Right ventricle myocardium superior (tissue), 1 donor: ENCODE measurements at regions not wholly inside any gene's neighbourhood (a gene's known extent, or its start where the extent isn't known, plus 50 kb on each side); places are given as distances from the start of the nearest gene placed in this dataset.
"Not testable (repeated sequence)": the region's sequence is repeated elsewhere in the genome, so short reads cannot be mapped to it uniquely, and the experiment has no call there.

Source experiments
- ATAC-seq: fragments of 200-7000 bp; cut with Tn5 transposase; one replicate; pipeline ENCODE4 v1.9.1; 2020; ENCODE audit warnings: mild to moderate bottlenecking; ENCODE audit not compliant: poor library complexity
- DNase-seq: peaks from one replicate; pipeline ENCODE4 v3.0.0-alpha.2; 2020
- intact Hi-C: fragments of 100-400 bp; cut with DNase I; formaldehyde crosslinking; loops from one replicate; pipeline ENCODE4 v1.11.2; 2022
- donor health status: DM: no; HTN: yes; CAD: no; lungs with severe emphysema.

DNA sequence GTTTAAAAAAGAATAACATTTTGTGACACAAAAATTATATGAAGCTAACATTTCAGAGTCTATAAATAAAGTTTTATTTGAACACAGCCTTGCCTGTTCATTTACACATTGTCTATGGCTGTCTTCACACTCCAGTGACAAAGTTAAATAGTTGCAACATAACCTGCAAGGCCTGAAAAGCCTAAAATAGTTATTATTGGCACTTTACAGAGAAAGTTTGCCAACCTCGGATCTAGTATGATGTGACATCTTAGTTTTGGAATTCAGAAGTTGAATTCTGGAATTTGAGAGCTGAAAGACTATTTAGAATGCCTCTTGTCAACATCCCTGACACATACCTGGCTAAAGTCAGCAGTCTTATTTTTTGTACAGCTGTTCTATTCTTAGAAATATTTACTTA lies 68.3 kb downstream of the DYRK2 start:
- no peak for DNase-seq
- intact Hi-C loops, result no loop called here
- ATAC-seq, result peak; percentile 55

DNA sequence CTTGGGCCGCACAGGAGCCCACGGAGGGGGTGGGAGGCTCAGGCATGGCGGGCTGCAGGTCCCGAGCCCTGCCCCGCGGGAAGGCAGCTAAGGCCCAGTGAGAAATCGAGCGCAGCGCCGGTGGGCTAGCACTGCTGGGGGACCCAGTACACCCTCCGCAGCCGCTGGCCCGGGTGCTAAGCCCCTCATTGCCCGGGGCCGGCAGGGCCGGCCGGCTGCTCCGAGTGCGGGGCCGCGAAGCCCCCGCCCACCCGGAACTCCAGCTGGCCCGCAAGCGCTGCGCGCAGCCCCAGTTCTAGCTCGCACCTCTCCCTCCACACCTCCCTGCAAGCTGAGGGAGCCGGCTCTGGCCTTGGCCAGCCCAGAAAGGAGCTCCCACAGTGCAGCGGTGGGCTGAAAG lies 70.8 kb downstream of the DYRK2 start:
- DNase-seq, intact Hi-C loops, ATAC-seq: not testable (repeated sequence)

DNA sequence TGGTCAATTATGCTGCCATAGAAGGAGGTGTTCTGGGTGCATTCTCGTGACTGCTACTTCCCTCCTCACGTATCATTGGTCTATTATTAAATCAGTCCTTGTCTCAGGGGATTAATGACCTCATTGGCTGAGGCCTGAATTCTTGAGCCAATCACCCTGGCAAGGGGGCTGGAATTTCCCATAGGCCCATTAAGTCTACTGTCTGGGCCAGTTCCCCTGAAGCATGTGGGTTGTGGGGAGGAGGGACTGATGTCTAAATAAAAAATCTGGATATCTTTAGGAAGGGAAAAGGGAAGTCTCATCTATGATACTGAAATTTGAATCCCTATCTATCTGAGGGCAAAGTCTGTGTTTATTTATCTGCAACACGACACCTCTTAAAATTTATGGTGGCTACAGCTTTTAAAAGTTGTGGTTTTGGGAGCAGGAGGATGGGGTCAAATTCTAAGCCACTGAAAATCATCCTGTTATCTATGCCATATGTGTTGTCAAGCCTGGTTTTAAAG lies 71.9 kb downstream of the DYRK2 start:
- ATAC-seq, result peak; percentile 63
- no peak for DNase-seq
- intact Hi-C loops, result loop anchor here (5.0 kb wide), 1 partner anchor 68 kb away; no protein-coding TSS in a partner anchor

DNA sequence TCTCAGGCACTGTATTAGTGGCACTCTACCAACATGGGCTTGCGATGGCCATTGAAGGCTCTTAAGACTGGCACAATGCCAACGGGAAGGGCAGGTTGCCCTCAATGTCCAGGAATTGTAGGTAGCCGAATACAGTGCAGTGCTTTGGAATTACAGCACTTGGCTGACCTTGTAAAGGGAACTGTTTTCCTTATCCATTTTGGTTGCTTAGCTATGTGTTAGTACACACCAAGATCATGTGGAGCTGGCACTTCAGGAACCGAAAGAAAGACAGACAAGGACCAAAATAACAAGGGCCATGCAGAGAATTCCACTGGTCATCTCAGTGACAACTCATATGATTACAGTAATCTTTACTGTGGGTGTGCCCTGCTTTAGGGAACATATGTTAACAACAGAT lies 72.7 kb downstream of the DYRK2 start:
- peak; percentile 60 for DNase-seq
- intact Hi-C loops, result loop anchor here (5.0 kb wide), 1 partner anchor 69 kb away; no protein-coding TSS in a partner anchor

DNA sequence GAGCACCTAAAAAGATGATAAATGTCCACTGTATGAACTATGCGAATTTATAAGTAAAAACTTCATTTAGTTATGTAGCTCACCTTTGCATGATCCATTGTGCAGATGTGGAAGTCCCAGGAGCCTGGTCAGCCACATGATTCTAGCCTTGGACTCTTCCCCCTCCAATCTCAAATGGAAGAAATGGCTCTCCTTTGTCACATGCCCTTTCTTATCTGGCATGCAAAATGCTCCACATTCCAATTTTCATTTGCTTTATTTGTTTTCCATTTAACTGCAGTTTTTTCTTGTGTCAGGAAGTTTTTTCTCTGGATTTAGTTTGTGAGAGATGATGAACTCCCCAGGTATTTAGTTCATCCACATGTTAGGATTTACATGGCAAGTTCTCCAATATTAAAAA lies 73.8 kb downstream of the DYRK2 start:
- DNase-seq, result no peak
- intact Hi-C loops, result loop anchor here (5.0 kb wide), 1 partner anchor 70 kb away; no protein-coding TSS in a partner anchor

More for the DNA sequence above, 72.7 kb downstream of the DYRK2 start:
- peak; percentile 93 for ATAC-seq

DNA sequence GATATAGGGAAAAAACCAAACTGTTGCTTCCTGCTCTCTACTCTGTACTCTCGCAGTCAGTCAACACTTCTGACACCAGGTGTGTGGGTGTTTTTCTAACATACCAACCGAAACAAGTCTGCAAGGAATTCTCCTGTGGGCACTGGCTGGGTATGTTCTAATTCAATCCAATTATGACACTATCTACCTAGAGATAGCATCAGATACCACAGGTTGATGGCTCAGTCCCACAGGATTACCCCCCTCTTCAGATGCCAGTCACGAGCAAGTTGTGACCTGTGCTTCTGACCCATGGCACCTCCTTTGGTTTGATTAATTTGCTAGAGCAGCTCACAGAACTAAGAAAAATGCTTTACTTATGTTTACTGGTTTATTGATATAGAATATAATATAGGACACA lies 78.3 kb downstream of the DYRK2 start:
- DNase-seq (no peak), ATAC-seq (no peak)
- intact Hi-C loops, result no loop called here

More for the DNA sequence above, 73.8 kb downstream of the DYRK2 start:
- no peak for ATAC-seq

DNA sequence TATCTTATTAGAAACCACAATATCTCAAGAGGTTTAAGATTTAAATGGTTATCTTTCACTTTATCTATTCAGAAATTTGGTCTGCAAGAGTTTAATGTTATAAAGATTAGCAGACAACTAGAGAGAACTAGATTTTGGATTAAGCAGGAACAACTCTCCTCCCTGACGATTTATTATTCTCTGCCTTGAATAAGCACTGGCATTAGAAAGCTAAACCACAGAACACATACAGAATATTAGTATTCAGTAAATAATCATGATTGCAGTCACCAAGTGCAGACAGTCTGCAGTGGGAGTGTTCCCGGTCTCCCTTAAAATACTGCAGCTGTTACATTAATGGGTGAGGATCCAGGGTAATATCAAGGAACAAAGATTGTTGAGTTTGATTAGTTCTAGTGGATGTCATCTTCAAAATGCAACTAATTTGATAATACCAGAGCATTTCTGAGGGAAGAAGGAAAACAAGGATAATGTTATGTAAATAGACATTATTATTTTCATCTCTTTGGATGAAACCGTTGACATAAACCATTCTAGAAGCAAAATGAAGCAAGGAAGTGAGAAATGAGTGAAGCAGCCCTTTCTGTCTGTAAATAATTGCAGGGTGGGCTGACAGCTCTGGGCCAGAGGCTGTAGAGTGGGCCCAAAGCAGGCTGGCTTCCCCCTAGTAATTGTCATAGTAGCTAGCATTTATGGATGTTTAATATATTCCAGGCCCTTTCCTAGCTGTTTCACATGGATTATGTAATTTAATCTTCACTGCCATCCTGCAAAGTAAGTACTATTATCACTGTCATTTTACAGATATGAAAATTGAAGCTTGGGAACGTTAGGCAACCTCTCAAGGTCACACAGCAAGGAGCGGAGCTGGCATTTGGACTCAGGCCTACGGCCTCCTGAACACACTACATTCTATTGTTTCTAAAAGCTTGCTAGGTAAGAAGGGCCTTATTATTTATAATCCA lies 79.4 kb downstream of the DYRK2 start:
- intact Hi-C loops, result no loop called here
- peak; percentile 54 for ATAC-seq
- DNase-seq, result no peak

DNA sequence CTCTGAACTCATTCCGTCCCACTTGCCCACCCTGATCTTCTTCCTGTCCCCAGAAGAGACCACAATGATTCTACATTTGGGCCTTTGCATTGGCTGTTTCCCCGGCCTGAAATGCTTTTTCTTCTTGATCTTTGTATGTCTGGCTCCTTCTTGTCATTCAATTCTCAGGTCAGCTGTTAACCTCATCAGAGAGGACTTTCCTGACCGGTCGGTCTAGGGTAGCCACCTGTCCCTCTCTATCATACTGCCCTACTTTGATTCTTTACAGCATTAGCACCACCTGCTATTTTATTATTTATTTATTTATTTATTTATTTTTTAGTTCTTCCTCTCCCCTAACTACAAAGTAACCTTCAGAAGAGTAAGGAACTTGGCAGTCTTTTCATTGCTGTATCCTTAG lies 84.3 kb downstream of the DYRK2 start:
- ATAC-seq (no peak), DNase-seq (no peak)
- intact Hi-C loops, result no loop called here

DNA sequence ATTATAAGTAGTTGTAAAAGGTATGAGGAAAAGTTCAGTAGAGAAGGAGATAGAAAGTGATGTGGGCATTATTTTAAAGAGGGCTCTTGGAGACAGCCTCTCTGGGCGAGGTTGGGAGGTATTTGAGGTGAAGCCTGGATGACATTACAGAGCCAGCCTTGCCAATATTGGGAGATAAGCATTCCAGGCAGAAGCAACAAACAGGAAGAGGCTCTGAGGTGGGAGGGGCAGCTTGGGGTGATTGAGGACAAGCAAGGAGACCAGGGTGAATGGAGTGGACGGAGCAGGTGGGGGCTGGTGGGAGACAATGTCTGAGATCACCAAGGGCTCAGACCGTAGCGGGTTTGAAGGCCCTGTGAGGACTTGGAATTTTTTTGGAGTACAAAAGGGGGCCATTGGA lies 87.3 kb downstream of the DYRK2 start:
- DNase-seq (no peak), ATAC-seq (peak; percentile 82)
- intact Hi-C loops, result no loop called here

DNA sequence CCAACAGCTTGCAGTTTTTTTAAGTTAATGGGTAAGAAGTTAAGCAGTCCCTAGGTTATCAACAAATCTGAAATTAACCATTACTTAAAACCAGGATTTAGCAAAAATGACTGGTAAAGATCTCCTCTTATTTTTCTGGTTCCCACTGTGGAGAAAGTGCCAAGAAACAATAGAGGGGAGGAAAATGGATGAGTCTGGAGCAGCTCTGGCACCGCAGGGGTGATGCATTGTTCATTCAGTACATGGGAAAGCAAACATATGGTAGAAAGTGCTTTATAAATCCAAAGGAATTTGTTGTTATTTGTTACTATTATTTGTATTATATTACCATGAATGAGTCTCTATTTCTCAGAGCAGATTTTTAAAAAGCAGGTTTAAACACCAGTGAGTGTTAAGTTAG lies 92.2 kb downstream of the DYRK2 start:
- intact Hi-C loops, result no loop called here
- no peak for ATAC-seq
- DNase-seq, result no peak

DNA sequence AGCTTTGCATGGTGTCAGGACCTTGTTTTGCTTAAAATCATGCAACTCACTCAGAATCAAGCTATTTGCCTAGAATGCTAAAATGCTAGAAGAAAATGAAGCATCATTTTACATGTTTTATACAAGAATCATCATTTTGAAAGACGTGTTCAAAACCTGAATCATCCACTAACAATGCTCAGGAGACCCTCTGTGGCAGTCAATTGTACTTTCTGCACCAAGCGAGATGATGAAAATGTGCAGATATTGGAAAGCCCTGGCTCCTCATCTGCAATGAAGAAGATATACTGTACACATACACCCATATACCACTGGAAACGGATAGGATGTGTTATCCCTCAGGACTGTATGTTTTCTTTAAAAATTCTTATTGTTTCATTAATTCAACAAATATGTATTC lies 92.7 kb downstream of the DYRK2 start:
- intact Hi-C loops, result no loop called here
- no peak for ATAC-seq
- no peak for DNase-seq

DNA sequence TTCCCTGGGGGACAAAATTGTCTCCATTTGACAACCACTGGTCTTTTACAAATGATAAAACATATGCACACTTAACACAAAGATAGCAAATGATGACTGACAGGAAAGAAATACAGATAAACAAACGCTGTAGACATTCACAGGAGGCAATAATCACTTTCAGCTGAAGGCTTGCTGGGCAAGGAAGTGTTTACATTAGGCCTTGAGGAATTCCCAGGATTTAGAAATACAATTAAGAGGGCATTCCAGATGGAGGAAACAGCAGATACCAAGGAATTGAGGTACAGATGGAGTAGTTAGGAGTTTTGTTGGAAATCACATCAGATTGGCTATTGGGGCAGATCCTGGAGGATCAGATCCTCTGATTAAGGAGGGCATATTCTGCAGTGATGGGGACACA lies 93.9 kb downstream of the DYRK2 start:
- ATAC-seq (no peak), DNase-seq (no peak)
- intact Hi-C loops, result no loop called here

DNA sequence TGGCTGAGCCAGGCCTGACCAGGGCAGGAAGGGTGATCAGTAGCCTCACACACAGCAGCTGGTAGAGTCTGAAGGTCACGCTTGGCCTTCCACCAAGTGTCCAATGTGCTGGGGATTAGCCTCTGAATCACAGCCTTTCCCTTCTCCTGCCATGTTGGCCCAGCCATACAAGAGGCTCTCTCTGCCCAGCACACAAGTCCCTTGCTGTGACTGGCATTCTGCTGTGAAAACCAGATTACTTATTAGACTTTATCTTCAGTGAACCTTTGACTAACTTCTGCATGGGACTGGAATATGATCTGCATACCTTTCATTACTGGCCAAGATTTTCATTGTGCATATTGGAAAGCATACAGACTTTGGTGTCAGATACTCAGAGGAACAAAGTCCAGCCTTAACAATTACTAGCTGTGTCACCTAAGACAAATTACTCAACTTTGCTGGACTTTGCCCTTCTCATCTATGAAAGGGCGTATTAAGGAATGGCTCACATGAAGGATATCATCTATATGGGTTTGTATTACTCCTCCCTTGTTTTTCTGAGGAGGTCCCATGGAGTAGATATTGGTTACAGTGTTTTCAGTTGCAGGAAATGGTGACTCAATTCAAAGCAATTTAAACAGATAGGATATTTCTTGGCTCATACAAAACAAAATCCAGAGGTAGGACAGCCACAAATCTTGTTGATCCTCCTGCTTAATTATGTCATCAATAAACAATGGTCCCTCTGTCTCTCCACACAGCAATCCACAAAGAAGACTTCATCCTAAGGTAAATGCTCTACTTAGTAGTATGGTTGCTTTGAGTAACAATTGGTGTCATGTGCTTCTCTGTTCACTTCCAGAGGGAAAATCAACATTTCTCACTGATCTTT lies 99.6 kb downstream of the DYRK2 start:
- DNase-seq (no peak), ATAC-seq (peak; percentile 56)
- intact Hi-C loops, result no loop called here

DNA sequence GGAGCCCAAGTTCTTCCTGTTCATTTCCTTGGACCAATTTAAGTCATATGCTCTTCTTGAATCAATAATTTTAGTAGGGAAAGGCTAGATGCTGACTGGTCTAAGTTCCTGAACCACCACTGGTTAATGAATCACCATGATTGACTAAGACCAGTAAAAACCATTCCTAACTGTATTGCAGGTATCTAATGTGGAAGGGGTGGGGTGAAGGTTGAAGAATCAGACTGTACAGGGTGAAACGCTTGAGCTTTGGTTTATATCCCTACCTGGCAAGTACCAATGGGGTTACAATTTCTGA lies 100.1 kb downstream of the DYRK2 start:
- ATAC-seq, result no peak
- no peak for DNase-seq
- intact Hi-C loops, result no loop called here

DNA sequence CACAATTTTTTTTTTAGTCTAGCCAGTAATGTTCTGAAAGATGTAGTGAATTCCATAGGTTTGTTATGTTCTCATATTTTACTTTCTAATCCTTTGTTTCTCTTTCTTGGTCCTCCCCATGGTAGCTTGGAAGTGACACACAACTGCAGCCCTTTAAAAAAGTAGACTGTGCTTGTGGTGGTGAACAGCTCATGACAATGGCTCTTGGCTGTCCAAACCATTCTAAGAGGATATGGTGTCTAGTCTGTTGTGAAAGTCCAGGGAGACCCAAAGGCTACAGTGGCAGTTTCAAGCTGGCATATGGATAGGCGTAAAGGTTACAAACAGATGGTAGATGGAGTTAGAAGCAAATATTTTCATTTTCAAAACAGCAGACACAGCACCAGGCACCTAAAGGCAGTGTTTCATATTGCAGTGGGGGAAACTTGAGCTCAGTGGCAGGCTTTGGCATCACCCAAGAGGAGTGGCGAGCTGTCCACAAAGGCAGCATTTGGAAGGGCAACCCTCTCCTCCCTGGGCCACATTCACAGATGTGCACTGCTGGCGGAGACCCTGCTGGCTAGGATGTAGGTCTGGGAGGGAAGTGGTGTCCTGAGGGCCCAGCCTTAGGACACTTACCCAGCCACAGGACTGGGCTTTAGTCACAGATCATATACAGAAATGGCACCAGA lies 102.1 kb downstream of the DYRK2 start:
- intact Hi-C loops, result no loop called here
- ATAC-seq (no peak), DNase-seq (no peak)

DNA sequence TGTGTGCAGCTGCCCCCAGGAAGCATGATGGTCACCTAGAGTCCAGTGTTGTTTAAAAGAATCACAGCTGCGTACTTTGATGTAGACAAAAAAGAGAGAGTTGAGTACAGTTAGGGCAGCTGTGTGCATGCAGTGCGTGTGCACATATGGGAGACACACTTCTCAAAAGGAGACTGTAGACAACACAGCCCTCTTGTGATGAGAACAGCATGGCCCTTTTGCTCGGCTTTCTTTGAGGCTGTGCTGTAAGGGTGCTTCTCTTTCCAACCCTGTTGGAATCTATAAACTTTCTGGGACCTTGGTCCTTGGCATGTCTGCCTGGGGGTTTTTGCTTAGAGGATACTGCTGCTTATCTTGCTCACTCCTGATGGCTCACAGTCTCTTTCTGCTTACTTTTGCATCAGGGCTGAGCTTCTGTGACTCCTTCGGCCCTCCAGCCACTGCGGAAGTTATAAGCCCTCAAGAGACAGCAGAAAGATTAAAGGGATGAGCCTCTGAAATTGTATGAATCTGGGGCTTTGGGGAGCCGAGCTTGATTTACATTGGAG lies 102.9 kb downstream of the DYRK2 start:
- no peak for ATAC-seq
- intact Hi-C loops, result no loop called here
- DNase-seq, result no peak

DNA sequence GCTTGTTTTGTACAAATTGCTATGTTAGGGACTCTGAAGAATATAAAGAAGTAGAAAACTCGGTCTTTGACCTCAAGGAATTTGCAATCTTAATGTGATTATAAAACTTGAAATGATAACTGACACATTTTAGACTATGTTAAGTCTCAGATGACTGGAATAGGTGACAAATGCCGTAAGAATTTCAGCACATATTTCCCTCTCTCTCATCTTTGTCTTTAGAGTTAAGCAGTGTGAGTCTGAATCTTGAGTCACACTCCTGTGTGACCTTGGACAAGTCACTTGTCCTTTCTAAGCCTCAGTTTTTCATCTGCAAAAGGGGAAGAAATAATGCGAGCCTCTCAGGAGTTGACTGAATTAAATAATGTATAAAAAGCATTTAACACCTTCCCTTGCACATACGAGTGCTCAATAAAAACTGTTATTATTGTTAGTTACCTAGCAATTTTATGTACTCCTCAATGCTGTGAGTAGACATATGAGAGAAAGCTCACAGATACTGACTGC lies 103.7 kb downstream of the DYRK2 start:
- DNase-seq, result no peak
- intact Hi-C loops, result no loop called here
- ATAC-seq, result no peak

DNA sequence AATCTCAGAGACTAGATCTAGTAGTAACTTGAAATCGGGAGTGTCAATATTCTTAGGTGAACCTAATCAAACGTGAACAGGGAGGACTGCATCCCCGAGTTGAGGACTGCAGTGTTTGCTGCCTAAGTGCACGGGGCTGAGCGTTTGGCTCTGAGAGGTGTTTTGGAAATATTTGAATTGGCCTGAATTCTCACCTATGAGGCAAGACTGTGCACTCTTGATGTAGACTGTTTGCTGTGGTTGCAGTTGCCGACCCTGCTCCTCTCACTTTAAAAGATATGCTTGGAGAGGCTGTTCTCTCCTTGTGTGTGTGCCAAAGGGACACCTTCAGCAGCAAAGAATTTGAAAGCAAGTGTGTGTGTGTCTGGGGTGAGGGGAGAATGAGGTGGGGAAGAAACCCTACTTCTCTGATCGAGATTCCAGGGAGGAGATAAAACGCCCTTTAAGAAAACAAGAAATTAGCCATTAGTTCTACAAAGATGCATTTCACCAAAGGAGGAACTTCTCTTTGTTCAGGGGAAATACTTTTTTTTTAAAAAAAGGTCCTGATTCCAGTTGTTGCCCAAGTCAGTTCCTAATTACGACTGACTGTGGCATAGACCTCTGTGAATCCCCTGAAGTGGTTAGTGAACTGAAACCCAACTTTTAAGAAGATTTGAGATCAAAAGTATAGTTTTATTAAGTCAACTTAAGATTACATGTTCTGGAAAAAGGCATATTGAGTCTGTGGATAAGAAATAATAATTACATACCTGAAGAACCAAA lies 106.6 kb downstream of the DYRK2 start:
- intact Hi-C loops, result no loop called here
- ATAC-seq (peak; percentile 90), DNase-seq (no peak)
